IMR-90 (cell line): ENCODE measurements at regions not wholly inside any gene's neighbourhood (a gene's known extent, or its start where the extent isn't known, plus 50 kb on each side); places are given as distances from the start of the nearest gene placed in this dataset.

Experiments used
- ATAC-seq: fragments of 200-7000 bp; cut with Tn5 transposase; 2 replicates; pipeline ENCODE4 v1.9.1; 2020; ENCODE audit warnings: low read depth, mild to moderate bottlenecking, moderate library complexity
- BruUV-seq: library from RNA; stranded (reverse); fragments of 400-500 nt; replicated peaks from 2 replicates; lab custom pipeline; 2021; lab: Mats Ljungman, UMichigan
- CTCF ChIA-PET: fragments of 300-600 bp; formaldehyde crosslinking; extraction: SDS; loops from one replicate; lab custom pipeline; 2021; ENCODE audit warnings: antibody characterized with exemption; lab: Yijun Ruan, JAX
- POLR2A ChIA-PET: fragments of 300-600 bp; sonication (Branson Sonifier 250); formaldehyde crosslinking; loops from one replicate; lab custom pipeline; 2022; ENCODE audit warnings: antibody characterized with exemption; ENCODE audit not compliant: unreplicated experiment; lab: Charles Lee
- DNase-seq: peaks from one replicate; pipeline ENCODE4 v3.0.0; 2013
- H2AFZ ChIP-seq: replicated peaks from 2 replicates; pipeline ENCODE3; 2013; ENCODE audit warnings: low read length, mild to moderate bottlenecking; ENCODE audit not compliant: poor library complexity
- H2AK5ac ChIP-seq: 2 replicates; pipeline ENCODE4 v1.6.1; 2013; ENCODE audit warnings: low read depth, low read length, inconsistent platforms
- H2AK9ac ChIP-seq: replicated peaks from 2 replicates; pipeline ENCODE3; 2013; ENCODE audit warnings: mild to moderate bottlenecking, low read depth, low read length, moderate library complexity; ENCODE audit not compliant: poor library complexity
- H2BK120ac ChIP-seq: 2 replicates; pipeline ENCODE4 v1.6.1; 2013; ENCODE audit warnings: low read depth, low read length, inconsistent platforms
- H2BK15ac ChIP-seq: 3 replicates; pipeline ENCODE4 v1.6.1; 2013; ENCODE audit warnings: low read depth, low read length, inconsistent platforms
- H2BK20ac ChIP-seq: 2 replicates; pipeline ENCODE4 v1.6.1; 2013; ENCODE audit warnings: low read depth, mild to moderate bottlenecking, inconsistent platforms, low read length, moderate library complexity
- H2BK5ac ChIP-seq: 2 replicates; pipeline ENCODE4 v1.6.1; 2013; ENCODE audit warnings: mild to moderate bottlenecking, low read depth, low read length, inconsistent platforms; ENCODE audit not compliant: poor library complexity, severe bottlenecking
- H3K14ac ChIP-seq: replicated peaks from 2 replicates; pipeline ENCODE4 v1.6.1; 2013; ENCODE audit warnings: low read depth, low read length, inconsistent platforms
- H3K18ac ChIP-seq: 2 replicates; pipeline ENCODE4 v1.6.1; 2013; ENCODE audit warnings: low read depth, low read length, control low read depth
- H3K23ac ChIP-seq: 2 replicates; pipeline ENCODE4 v1.6.1; 2013; ENCODE audit warnings: low read depth, low read length, inconsistent platforms
- H3K27ac ChIP-seq: 2 replicates; pipeline ENCODE4 v1.5.1; 2013; ENCODE audit warnings: mild to moderate bottlenecking, control low read depth, low read length; ENCODE audit not compliant: insufficient read depth
- H3K27me3 ChIP-seq: 2 replicates; pipeline ENCODE4 v1.6.1; 2013; ENCODE audit warnings: low read length; ENCODE audit not compliant: control insufficient read depth, insufficient read depth
- H3K36me3 ChIP-seq: 2 replicates; pipeline ENCODE4 v1.6.1; 2013; ENCODE audit warnings: low read length, mixed read lengths; ENCODE audit not compliant: control insufficient read depth, insufficient read depth
- H3K4ac ChIP-seq: 2 replicates; pipeline ENCODE4 v1.6.1; 2013; ENCODE audit warnings: low read depth, low read length, inconsistent platforms
- H3K4me1 ChIP-seq: 2 replicates; pipeline ENCODE4 v1.6.1; 2013; ENCODE audit warnings: low read length, mixed read lengths; ENCODE audit not compliant: control insufficient read depth, insufficient read depth
- H3K4me2 ChIP-seq: 2 replicates; pipeline ENCODE4 v1.6.1; 2013; ENCODE audit warnings: low read depth, mild to moderate bottlenecking, control low read depth, low read length, moderate library complexity
- H3K4me3 ChIP-seq: 2 replicates; pipeline ENCODE4 v1.5.1; 2013; ENCODE audit warnings: low read depth, mild to moderate bottlenecking, control low read depth, low read length, moderate library complexity; ENCODE audit not compliant: insufficient read depth
- H3K56ac ChIP-seq: 2 replicates; pipeline ENCODE4 v1.6.1; 2013; ENCODE audit warnings: low read length, inconsistent platforms; ENCODE audit not compliant: insufficient read depth; ENCODE audit errors: extremely low read depth
- H3K79me1 ChIP-seq, 2 experiments: 2 replicates each; pipeline ENCODE4 v1.6.1; 2013; ENCODE audit warnings: low read length in 2 of 2, inconsistent platforms in 1 of 2, low read depth in 1 of 2
- H3K9ac ChIP-seq: 2 replicates; pipeline ENCODE4 v1.6.1; 2013; ENCODE audit warnings: low read depth, low read length, control low read depth
- H3K9me1 ChIP-seq: 2 replicates; pipeline ENCODE4 v1.6.1; 2013; ENCODE audit warnings: low read length, inconsistent platforms; ENCODE audit not compliant: insufficient read depth
- H3K9me3 ChIP-seq: 2 replicates; pipeline ENCODE4 v1.6.1; 2013; ENCODE audit warnings: low read length; ENCODE audit not compliant: control insufficient read depth, insufficient read depth
- H4K20me1 ChIP-seq: 2 replicates; pipeline ENCODE4 v1.6.1; 2013; ENCODE audit warnings: low read length, inconsistent platforms; ENCODE audit not compliant: insufficient read depth
- H4K5ac ChIP-seq: 2 replicates; pipeline ENCODE4 v1.6.1; 2013; ENCODE audit warnings: mild to moderate bottlenecking, low read depth, low read length, control low read depth
- H4K8ac ChIP-seq, 2 experiments: 2 replicates each; pipeline ENCODE4 v1.6.1; 2013; ENCODE audit warnings: low read depth in 2 of 2, low read length in 2 of 2, control low read depth in 1 of 2, inconsistent platforms in 1 of 2
- H4K91ac ChIP-seq: 2 replicates; pipeline ENCODE4 v1.6.1; 2013; ENCODE audit warnings: low read depth, low read length, inconsistent platforms; ENCODE audit not compliant: insufficient read depth
- BHLHE40 ChIP-seq: fragments of 150-350 bp; IDR thresholded peaks from 2 replicates; pipeline ENCODE4 v1.6.1; 2016; ENCODE audit warnings: mild to moderate bottlenecking, low read depth, low read length
- CEBPB ChIP-seq: IDR thresholded peaks from 2 replicates; pipeline ENCODE4 v1.6.1; 2012; ENCODE audit warnings: low read depth, low read length, improper control_type of control experiment
- ELK1 ChIP-seq: fragments of 150-350 bp; IDR thresholded peaks from 2 replicates; pipeline ENCODE4 v1.6.1; 2016; ENCODE audit warnings: low read depth, mild to moderate bottlenecking, low read length, moderate library complexity, borderline replicate concordance
- FOS ChIP-seq: fragments of 150-350 bp; IDR thresholded peaks from 2 replicates; pipeline ENCODE4 v1.6.1; 2016; ENCODE audit warnings: low read depth, low read length
- MAFK ChIP-seq: IDR thresholded peaks from 2 replicates; pipeline ENCODE4 v1.6.1; 2012; ENCODE audit warnings: low read depth, low read length, improper control_type of control experiment
- MAZ ChIP-seq: IDR thresholded peaks from 2 replicates; pipeline ENCODE4 v1.6.1; 2012; ENCODE audit warnings: low read depth, mild to moderate bottlenecking, low read length, improper control_type of control experiment, moderate library complexity, borderline replicate concordance
- NFE2L2 ChIP-seq: fragments of 150-350 bp; IDR thresholded peaks from 2 replicates; pipeline ENCODE4 v1.6.1; 2016; ENCODE audit warnings: low read depth, mild to moderate bottlenecking, low read length
- RAD21 ChIP-seq: IDR thresholded peaks from 2 replicates; pipeline ENCODE4 v1.6.1; 2012; ENCODE audit warnings: low read length, improper control_type of control experiment
- RFX5 ChIP-seq: IDR thresholded peaks from 2 replicates; pipeline ENCODE4 v1.8.0; 2012; ENCODE audit warnings: low read depth, mild to moderate bottlenecking, low read length, moderate library complexity
- SMC3 ChIP-seq: fragments of 150-350 bp; IDR thresholded peaks from 2 replicates; pipeline ENCODE4 v1.6.1; 2016; ENCODE audit warnings: low read depth, mild to moderate bottlenecking, antibody characterized with exemption, low read length, moderate library complexity
- USF2 ChIP-seq: fragments of 150-350 bp; IDR thresholded peaks from 2 replicates; pipeline ENCODE4 v1.6.1; 2017; ENCODE audit warnings: mild to moderate bottlenecking, antibody characterized with exemption, low read length, low read depth
- WGBS, 2 experiments: methylation state at CpG; one replicate each; pipeline versions ENCODE4 v1.1.5 to v1.1.7; 2013; ENCODE audit warnings: missing lambda C conversion rate in 2 of 2; ENCODE audit not compliant: insufficient read length in 1 of 2; ENCODE audit errors: extremely low coverage in 2 of 2; 5-methylcytosine and 5-hydroxymethylcytosine counted together
- dilution Hi-C: fragments of 300-500 bp; cut with HindIII; formaldehyde crosslinking; loops from one replicate; pipeline ENCODE4 v1.14.3; 2018; ENCODE audit warnings: low sequenced_read_pairs; ENCODE audit not compliant: unreplicated experiment
- in situ Hi-C: fragments of 300-500 bp; cut with MboI; formaldehyde crosslinking; loops from 3 replicates; pipeline ENCODE4 v1.14.3; 2019; ENCODE audit warnings: low sequenced_read_pairs, inconsistent platforms, mixed read lengths
- intact Hi-C: fragments of 100-400 bp; cut with micrococcal nuclease; formaldehyde crosslinking; loops from 2 replicates; pipeline ENCODE4 v1.10.0; 2022

GRCh38 chr12:5273709-5274108 lies 158.2 kb upstream of the NTF3 start (continued):
- TF ChIP-seq USF2, result no peak

- dilution Hi-C loops, result no loop called here
- POLR2A ChIA-PET, result no interaction called here
- in situ Hi-C loops, result no loop called here
Measured at GRCh38 chr12:5276327-5276880, 155.5 kb upstream of the NTF3 start.

More at GRCh38 chr12:5276327-5276880, 155.5 kb upstream of the NTF3 start:
- Histone ChIP-seq H3K4me3 (no peak overlapping the region), H2BK20ac (no peak overlapping the region), H3K27me3 (peaks cover 5% of the 10 kb centered on the region), H2BK15ac (no peak overlapping the region), H4K5ac (no peak overlapping the region), H3K36me3 (no peaks in the 10 kb centered on the region), H3K79me1 (no peaks in the 10 kb centered on the region), H2AFZ (no peak overlapping the region), H2BK120ac (no peak overlapping the region), H2AK9ac (no peak overlapping the region), H3K4me2 (no peak overlapping the region), H3K56ac (no peak overlapping the region), H3K9ac (no peak overlapping the region), H3K23ac (no peak overlapping the region), H2BK5ac (no peak overlapping the region), H2AK5ac (no peak overlapping the region), H3K18ac (no peak overlapping the region), H3K4me1 (peaks cover 9% of the 10 kb centered on the region; the same call in 1 of the 2 replicates), H3K4ac (no peak overlapping the region), H4K8ac (no peak overlapping the region), H3K9me3 (no peaks in the 10 kb centered on the region), H3K14ac (no peak overlapping the region), H4K20me1 (no peaks in the 10 kb centered on the region), H3K9me1 (peaks cover 8% of the 10 kb centered on the region; the same call in 1 of the 2 replicates), H3K27ac (no peak overlapping the region), H4K91ac (no peak overlapping the region)
- CTCF ChIA-PET, result no interaction called here
- BruUV-seq, result no TSS peak
- intact Hi-C loops, result no loop called here
- no peak for ATAC-seq
- TF ChIP-seq USF2 (no peak), FOS (no peak), SMC3 (no peak), RAD21 (no peak), ELK1 (no peak), MAZ (no peak), NFE2L2 (no peak), MAFK (no peak), CEBPB (no peak), BHLHE40 (no peak), RFX5 (no peak)
- WGBS, 2 experiments, result no CpG with 5 or more reads among the region's 4 CpGs
- DNase-seq, result no peak
